OCI-LY7 (cell line): ENCODE measurements at regions not wholly inside any gene's neighbourhood (a gene's known extent, or its start where the extent isn't known, plus 50 kb on each side); places are given as distances from the start of the nearest gene placed in this dataset.

Experiments used
- BruUV-seq: library from RNA; stranded (reverse); fragments of 400-500 nt; replicated peaks from 2 replicates; lab custom pipeline; 2021; lab: Mats Ljungman, UMichigan
- CTCF ChIA-PET: fragments of 300-600 bp; sonication (Branson Sonifier 250); formaldehyde crosslinking; loops from one replicate; lab custom pipeline; 2022; ENCODE audit warnings: antibody characterized with exemption; ENCODE audit not compliant: unreplicated experiment; lab: Charles Lee
- POLR2A ChIA-PET: fragments of 300-600 bp; sonication (Branson Sonifier 250); formaldehyde crosslinking; loops from one replicate; lab custom pipeline; 2022; ENCODE audit warnings: antibody characterized with exemption; lab: Charles Lee
- DNase-seq: peaks from one replicate; pipeline ENCODE4 v3.0.0-alpha.2; 2015; ENCODE audit warnings: low spot score
- H2AFZ ChIP-seq: fragments of 200-600 bp; sonication (generic), shearing (Covaris generic); 2 replicates; pipeline ENCODE4 v1.6.1; 2014; ENCODE audit warnings: mild to moderate bottlenecking, antibody characterized with exemption, low read length, moderate library complexity
- H3K27ac ChIP-seq: fragments of 200-600 bp; sonication (generic); 2 replicates; pipeline ENCODE4 v1.5.1; 2014; ENCODE audit warnings: mixed run types, low read depth, mild to moderate bottlenecking, moderate library complexity, low read length, inconsistent platforms; ENCODE audit not compliant: poor library complexity, severe bottlenecking
- H3K36me3 ChIP-seq: fragments of 200-600 bp; sonication (generic); 2 replicates; pipeline ENCODE4 v1.6.1; 2014; ENCODE audit warnings: mild to moderate bottlenecking, antibody characterized with exemption, low read length, moderate library complexity, mixed read lengths; ENCODE audit not compliant: insufficient read depth
- H3K4me1 ChIP-seq: fragments of 200-600 bp; sonication (generic); 2 replicates; pipeline ENCODE4 v1.5.1; 2014; ENCODE audit warnings: mild to moderate bottlenecking, low read length; ENCODE audit not compliant: insufficient read depth, poor library complexity, severe bottlenecking
- H3K4me2 ChIP-seq: fragments of 200-600 bp; sonication (generic); 2 replicates; pipeline ENCODE4 v1.6.1; 2014; ENCODE audit warnings: mild to moderate bottlenecking, low read length
- H3K4me3 ChIP-seq: fragments of 200-600 bp; sonication (generic); 2 replicates; pipeline ENCODE4 v1.5.1; 2014; ENCODE audit warnings: mild to moderate bottlenecking, low read depth, low read length; ENCODE audit not compliant: poor library complexity, severe bottlenecking
- H3K79me2 ChIP-seq: fragments of 200-600 bp; sonication (generic); 2 replicates; pipeline ENCODE4 v1.6.1; 2016; ENCODE audit warnings: low read depth, mild to moderate bottlenecking, low read length, moderate library complexity, mixed read lengths; ENCODE audit not compliant: insufficient read depth
- H3K9me2 ChIP-seq: fragments of 200-600 bp; sonication (generic); 2 replicates; pipeline ENCODE4 v1.6.1; 2016; ENCODE audit warnings: mild to moderate bottlenecking, low read length, mixed read lengths; ENCODE audit not compliant: insufficient read depth
- H3K9me3 ChIP-seq: fragments of 200-600 bp; sonication (generic); 2 replicates; pipeline ENCODE4 v1.6.1; 2014; ENCODE audit warnings: mild to moderate bottlenecking, mixed run types, low read length, mixed read lengths
- H4K20me1 ChIP-seq: fragments of 200-600 bp; sonication (generic); 2 replicates; pipeline ENCODE4 v1.6.1; 2014; ENCODE audit warnings: mild to moderate bottlenecking, antibody characterized with exemption, low read length, moderate library complexity, mixed read lengths; ENCODE audit not compliant: insufficient read depth
- EZH2phosphoT487 ChIP-seq: fragments of 200-600 bp; sonication (generic); IDR thresholded peaks from 2 replicates; pipeline ENCODE4 v1.6.1; 2018; ENCODE audit warnings: low read depth, borderline replicate concordance, mild to moderate bottlenecking, mixed run types, antibody characterized with exemption, low read length, moderate library complexity, mixed read lengths
- intact Hi-C: fragments of 100-400 bp; cut with micrococcal nuclease; formaldehyde crosslinking; loops from one replicate; pipeline ENCODE4 v1.10.0; 2022; ENCODE audit not compliant: unreplicated experiment
- TF ChIP-seq, protein P1 (sequence below): fragments of 200-600 bp; sonication (generic); conservative IDR thresholded peaks from 2 replicates; pipeline ENCODE4 v1.5.1; 2014; ENCODE audit warnings: mild to moderate bottlenecking, antibody characterized with exemption, low read length, moderate library complexity, mixed read lengths

GRCh38 chr13:80245162-80245733, 95.7 kb downstream of the SPRY2 start:
- Histone ChIP-seq H3K9me3 (no peaks in the 10 kb centered on the region), H3K79me2 (no peaks in the 10 kb centered on the region), H3K4me2 (no peak overlapping the region), H3K27ac (no peak overlapping the region), H3K4me1 (no peaks in the 10 kb centered on the region), H3K36me3 (no peaks in the 10 kb centered on the region), H4K20me1 (no peaks in the 10 kb centered on the region), H2AFZ (no peak overlapping the region), H3K4me3 (no peak overlapping the region), H3K9me2 (no peaks in the 10 kb centered on the region)
- ChIA-PET CTCF (no interaction called here), POLR2A (no interaction called here)
- intact Hi-C loops, result no loop called here
- TF ChIP-seq EZH2phosphoT487, result no peak
- TF ChIP-seq, protein P1, sequence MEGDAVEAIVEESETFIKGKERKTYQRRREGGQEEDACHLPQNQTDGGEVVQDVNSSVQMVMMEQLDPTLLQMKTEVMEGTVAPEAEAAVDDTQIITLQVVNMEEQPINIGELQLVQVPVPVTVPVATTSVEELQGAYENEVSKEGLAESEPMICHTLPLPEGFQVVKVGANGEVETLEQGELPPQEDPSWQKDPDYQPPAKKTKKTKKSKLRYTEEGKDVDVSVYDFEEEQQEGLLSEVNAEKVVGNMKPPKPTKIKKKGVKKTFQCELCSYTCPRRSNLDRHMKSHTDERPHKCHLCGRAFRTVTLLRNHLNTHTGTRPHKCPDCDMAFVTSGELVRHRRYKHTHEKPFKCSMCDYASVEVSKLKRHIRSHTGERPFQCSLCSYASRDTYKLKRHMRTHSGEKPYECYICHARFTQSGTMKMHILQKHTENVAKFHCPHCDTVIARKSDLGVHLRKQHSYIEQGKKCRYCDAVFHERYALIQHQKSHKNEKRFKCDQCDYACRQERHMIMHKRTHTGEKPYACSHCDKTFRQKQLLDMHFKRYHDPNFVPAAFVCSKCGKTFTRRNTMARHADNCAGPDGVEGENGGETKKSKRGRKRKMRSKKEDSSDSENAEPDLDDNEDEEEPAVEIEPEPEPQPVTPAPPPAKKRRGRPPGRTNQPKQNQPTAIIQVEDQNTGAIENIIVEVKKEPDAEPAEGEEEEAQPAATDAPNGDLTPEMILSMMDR, result no peak
- DNase-seq, result no peak
- no TSS peak for BruUV-seq

GRCh38 chr13:80244574-80244973, 96.4 kb downstream of the SPRY2 start:
- H4K20me1 ChIP-seq, result no peaks in the 10 kb centered on the region
- H3K4me1 ChIP-seq, result no peaks in the 10 kb centered on the region
- ChIA-PET POLR2A (no interaction called here), CTCF (no interaction called here)
- no peak for DNase-seq
- BruUV-seq, result no TSS peak
- H3K27ac ChIP-seq, result no peak overlapping the region
- intact Hi-C loops, result no loop called here
- H2AFZ ChIP-seq, result no peak overlapping the region
- no peak overlapping the region for H3K4me3 ChIP-seq
- H3K9me2 ChIP-seq, result no peaks in the 10 kb centered on the region
- no peak for TF ChIP-seq EZH2phosphoT487
- TF ChIP-seq, protein P1, result no peak
- no peaks in the 10 kb centered on the region for H3K9me3 ChIP-seq
- H3K79me2 ChIP-seq, result no peaks in the 10 kb centered on the region
- no peaks in the 10 kb centered on the region for H3K36me3 ChIP-seq
- no peak overlapping the region for H3K4me2 ChIP-seq

- TF ChIP-seq, protein P1, result no peak
- no peak for TF ChIP-seq EZH2phosphoT487
- ChIA-PET CTCF (no interaction called here), POLR2A (no interaction called here)
Measured at GRCh38 chr13:80242728-80243427, 98.0 kb downstream of the SPRY2 start.

More at GRCh38 chr13:80242728-80243427, 98.0 kb downstream of the SPRY2 start:
- H3K27ac ChIP-seq, result no peak overlapping the region
- H3K4me3 ChIP-seq, result no peak overlapping the region
- H3K9me3 ChIP-seq, result no peaks in the 10 kb centered on the region
- H3K4me2 ChIP-seq, result no peak overlapping the region
- intact Hi-C loops, result no loop called here
- no peaks in the 10 kb centered on the region for H4K20me1 ChIP-seq
- no peaks in the 10 kb centered on the region for H3K36me3 ChIP-seq
- no peaks in the 10 kb centered on the region for H3K79me2 ChIP-seq
- no TSS peak for BruUV-seq
- no peaks in the 10 kb centered on the region for H3K4me1 ChIP-seq
- H3K9me2 ChIP-seq, result no peaks in the 10 kb centered on the region
- DNase-seq, result no peak
- H2AFZ ChIP-seq, result no peak overlapping the region
